Spleen (tissue), 11 donors: ENCODE measurements at regions not wholly inside any gene's neighbourhood (a gene's known extent, or its start where the extent isn't known, plus 50 kb on each side); places are given as distances from the start of the nearest gene placed in this dataset.

ENCODE experiments used
- DNase-seq: peaks from one replicate; pipeline ENCODE4 v3.0.0-alpha.2; 2020
- H3K27ac ChIP-seq, 8 donors: fragments of 200-600 bp; sonication (generic) in 7 of 8; 1 replicate in 4 of 8; 2 replicates in 4 of 8; pipeline versions ENCODE4 v1.5.0 to v1.8.0; 2016 to 2021; ENCODE audit warnings: inconsistent platforms in 4 of 8, mild to moderate bottlenecking in 4 of 8, moderate library complexity in 1 of 8
- H3K27me3 ChIP-seq, 7 donors: fragments of 200-600 bp; sonication (generic) in 6 of 7; replicated peaks in 1 of 7; 1 replicate in 4 of 7; 2 replicates in 3 of 7; pipeline versions ENCODE4 v1.5.0 to v1.8.0; 2016 to 2021; ENCODE audit warnings: inconsistent platforms in 3 of 7, mild to moderate bottlenecking in 1 of 7
- H3K36me3 ChIP-seq, 6 donors: fragments of 200-600 bp; sonication (generic) in 5 of 6; 1 replicate in 4 of 6; 2 replicates in 2 of 6; pipeline versions ENCODE4 v1.5.0 to v1.8.0; 2016 to 2021; ENCODE audit warnings: inconsistent platforms in 2 of 6
- H3K4me1 ChIP-seq, 6 donors: fragments of 200-600 bp; sonication (generic) in 5 of 6; 1 replicate in 3 of 6; 2 replicates in 3 of 6; pipeline versions ENCODE4 v1.5.0 to v1.8.0; 2016 to 2021; ENCODE audit warnings: inconsistent platforms in 3 of 6
- H3K4me3 ChIP-seq, 8 donors: fragments of 200-600 bp; sonication (generic) in 7 of 8; 1 replicate in 4 of 8; 2 replicates in 4 of 8; pipeline versions ENCODE4 v1.5.0 to v1.8.0; 2016 to 2021; ENCODE audit warnings: inconsistent platforms in 4 of 8, mild to moderate bottlenecking in 4 of 8, moderate library complexity in 2 of 8
- H3K9me3 ChIP-seq, 8 donors: fragments of 200-600 bp; sonication (generic) in 7 of 8; 1 replicate in 4 of 8; 2 replicates in 4 of 8; pipeline versions ENCODE4 v1.5.0 to v1.8.0; 2016 to 2021; ENCODE audit warnings: inconsistent platforms in 4 of 8
- POLR2A ChIP-seq, 3 donors: fragments of 450-650 bp; IDR thresholded peaks; one replicate each; pipeline ENCODE4 v1.5.1; 2017; ENCODE audit warnings: antibody characterized with exemption in 3 of 3, mild to moderate bottlenecking in 1 of 3
- POLR2AphosphoS5 ChIP-seq, 3 donors: sonication (generic); formaldehyde crosslinking; IDR thresholded peaks; one replicate each; pipeline ENCODE4 v1.5.1; 2017; ENCODE audit warnings: antibody characterized with exemption in 3 of 3
- WGBS, 5 donors: extraction: QIAGEN DNeasy Blood & Tissue Kit in 3 of 5; methylation state at CpG; one replicate each; pipeline versions ENCODE4 v1.1.5 to v1.1.7; 2013 to 2018; 5-methylcytosine and 5-hydroxymethylcytosine counted together
- intact Hi-C: fragments of 100-400 bp; cut with DNase I; formaldehyde crosslinking; loops from one replicate; pipeline ENCODE4 v1.15.0; 2023; ENCODE audit warnings: low total_unique reads
- TF ChIP-seq, protein P1 (sequence below), 11 experiments: fragments of 200-600 bp in 7 of 11; fragments of 450-650 bp in 4 of 11; sonication (generic) in 4 of 11; IDR thresholded peaks in 8 of 11; conservative IDR thresholded peaks in 3 of 11; 1 replicate in 7 of 11; 2 replicates in 4 of 11; pipeline versions ENCODE4 v1.4.0 to v1.8.0; 2016 to 2021; ENCODE audit warnings: antibody characterized with exemption in 11 of 11, inconsistent platforms in 4 of 11, mild to moderate bottlenecking in 1 of 11
- donor health status: healthy with polysubstance abuse.
- donor health status: DM: no; HTN: no; CAD: no; lungs with moderate emphysema.
- donor health status: DM: no; HTN: no; CAD: no.
- donor health status: Bipolar disorder and iron deficiency.
- donor health status: healthy.
- donor health status: DM: no; HTN: no; CAD: no.
- donor health status: DM: yes; HTN: yes; CAD: no.

DNA sequence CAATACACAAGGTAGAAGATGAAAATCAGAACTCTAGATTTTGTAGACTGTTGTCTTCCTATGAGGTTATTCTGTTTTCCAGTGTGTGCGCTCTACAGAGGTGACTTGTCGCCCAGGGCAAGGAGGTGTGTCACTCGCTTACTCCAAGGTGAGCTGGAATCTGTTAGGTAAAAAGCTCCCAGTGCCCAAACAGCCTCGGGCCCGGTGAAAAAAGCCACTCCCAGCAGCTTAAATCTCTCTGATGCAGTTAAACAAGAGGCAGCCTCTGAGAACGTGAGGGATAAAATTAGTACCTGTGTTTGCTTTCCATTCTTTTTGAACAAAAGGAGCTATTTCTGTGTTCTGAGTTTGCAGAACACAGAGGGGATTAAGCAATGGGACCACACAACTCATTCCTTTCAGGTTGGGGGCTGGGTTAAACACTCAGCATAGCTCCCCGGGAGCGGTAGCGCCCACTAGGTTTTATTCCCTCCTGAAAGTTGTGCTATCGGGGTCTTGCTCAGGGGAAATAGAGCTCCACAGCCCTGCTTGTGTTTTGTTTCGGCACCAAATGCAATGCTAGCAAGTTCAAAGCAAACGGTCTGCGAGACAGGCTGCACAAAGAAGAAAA is 181.2 kb downstream of the FOXA2 start:
- Histone ChIP-seq H3K27ac (peak overlapping the region in 2 of 8 donors; percentile 30 to 38), H3K4me3 (peak overlapping the region in 7 of 8 donors; percentile 10 to 59 (median 27)), H3K36me3 (no peaks in the 10 kb centered on the region), H3K9me3 (no peaks in the 10 kb centered on the region), H3K4me1 (peaks cover 0 to 17% (median 4%) of the 10 kb centered on the region in 6 donors), H3K27me3 (peaks cover 0 to 4% (median 0%) of the 10 kb centered on the region in 7 donors)
- TF ChIP-seq, protein P1, sequence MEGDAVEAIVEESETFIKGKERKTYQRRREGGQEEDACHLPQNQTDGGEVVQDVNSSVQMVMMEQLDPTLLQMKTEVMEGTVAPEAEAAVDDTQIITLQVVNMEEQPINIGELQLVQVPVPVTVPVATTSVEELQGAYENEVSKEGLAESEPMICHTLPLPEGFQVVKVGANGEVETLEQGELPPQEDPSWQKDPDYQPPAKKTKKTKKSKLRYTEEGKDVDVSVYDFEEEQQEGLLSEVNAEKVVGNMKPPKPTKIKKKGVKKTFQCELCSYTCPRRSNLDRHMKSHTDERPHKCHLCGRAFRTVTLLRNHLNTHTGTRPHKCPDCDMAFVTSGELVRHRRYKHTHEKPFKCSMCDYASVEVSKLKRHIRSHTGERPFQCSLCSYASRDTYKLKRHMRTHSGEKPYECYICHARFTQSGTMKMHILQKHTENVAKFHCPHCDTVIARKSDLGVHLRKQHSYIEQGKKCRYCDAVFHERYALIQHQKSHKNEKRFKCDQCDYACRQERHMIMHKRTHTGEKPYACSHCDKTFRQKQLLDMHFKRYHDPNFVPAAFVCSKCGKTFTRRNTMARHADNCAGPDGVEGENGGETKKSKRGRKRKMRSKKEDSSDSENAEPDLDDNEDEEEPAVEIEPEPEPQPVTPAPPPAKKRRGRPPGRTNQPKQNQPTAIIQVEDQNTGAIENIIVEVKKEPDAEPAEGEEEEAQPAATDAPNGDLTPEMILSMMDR (IDR thresholded peaks at IDR 0.05 in 8 of 11, conservative IDR thresholded peaks at IDR 0.05 in 3 of 11): no peak
- no peak for TF ChIP-seq POLR2AphosphoS5 (IDR thresholded peaks at IDR 0.05)
- TF ChIP-seq POLR2A (IDR thresholded peaks at IDR 0.05): no peak
- DNase-seq: no peak
- intact Hi-C loops: no loop called here
- WGBS, 5 donors: 30 to 37% (median 31%) methylated on average over 13 of the region's 13 CpGs

DNA sequence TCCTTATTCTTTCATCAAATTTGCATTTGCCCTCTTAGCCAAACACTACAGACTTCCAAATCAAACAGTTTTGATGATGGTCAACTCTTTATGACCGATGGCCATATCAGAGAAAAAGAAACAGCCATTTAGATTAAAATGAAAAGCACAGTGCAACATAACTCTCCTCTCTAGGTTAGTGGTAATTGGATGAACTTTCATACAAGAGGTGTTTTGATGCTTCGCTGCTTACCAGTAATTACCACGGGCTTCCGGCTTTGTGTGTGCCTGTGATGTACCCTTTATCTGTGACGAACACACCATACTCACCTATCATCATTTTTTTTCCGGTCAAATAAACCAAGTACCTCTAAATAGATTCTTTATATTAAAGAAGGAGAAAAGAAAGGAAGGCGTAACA is 181.8 kb downstream of the FOXA2 start:
- Histone ChIP-seq H3K4me3 (no peak overlapping the region), H3K36me3 (no peaks in the 10 kb centered on the region), H3K4me1 (peaks cover 0 to 17% (median 4%) of the 10 kb centered on the region in 6 donors), H3K27ac (no peak overlapping the region), H3K27me3 (peaks cover 0 to 4% (median 0%) of the 10 kb centered on the region in 7 donors), H3K9me3 (no peaks in the 10 kb centered on the region)
- DNase-seq: no peak
- WGBS, 5 donors: 85 to 94% (median 88%) methylated on average over 7 of the region's 7 CpGs
- intact Hi-C loops: no loop called here
- TF ChIP-seq POLR2A (IDR thresholded peaks at IDR 0.05) (no peak), POLR2AphosphoS5 (IDR thresholded peaks at IDR 0.05) (no peak)
- TF ChIP-seq, protein P1 (IDR thresholded peaks at IDR 0.05 in 8 of 11, conservative IDR thresholded peaks at IDR 0.05 in 3 of 11): no peak

DNA sequence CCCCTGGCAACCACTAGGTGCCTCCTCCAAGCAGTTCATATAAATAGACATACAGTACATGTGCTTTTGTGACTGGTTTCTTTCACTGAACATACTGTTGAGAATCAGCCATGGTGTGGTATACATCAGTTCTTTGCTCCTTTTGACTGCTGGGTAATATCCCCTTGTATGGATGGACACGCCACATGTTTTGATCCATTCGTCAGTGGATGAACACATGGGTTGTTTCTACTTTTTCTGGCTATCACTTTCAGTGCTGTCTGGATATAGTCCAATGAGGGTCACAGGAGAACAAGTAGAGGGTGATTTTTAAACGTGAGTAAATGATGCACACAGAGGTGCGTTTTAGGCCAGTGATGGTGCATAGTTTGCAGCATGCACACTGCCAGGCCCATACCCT is 183.9 kb downstream of the FOXA2 start:
- WGBS, 5 donors: 77 to 90% (median 87%) methylated on average over 4 of the region's 4 CpGs
- Histone ChIP-seq H3K9me3 (no peaks in the 10 kb centered on the region), H3K4me1 (peaks cover 0 to 17% (median 4%) of the 10 kb centered on the region in 6 donors), H3K36me3 (no peaks in the 10 kb centered on the region), H3K27me3 (peaks cover 0 to 4% (median 0%) of the 10 kb centered on the region in 7 donors), H3K27ac (no peak overlapping the region), H3K4me3 (no peak overlapping the region)
- intact Hi-C loops: no loop called here
- DNase-seq: no peak
- TF ChIP-seq POLR2AphosphoS5 (IDR thresholded peaks at IDR 0.05) (no peak), POLR2A (IDR thresholded peaks at IDR 0.05) (no peak)
- TF ChIP-seq, protein P1 (IDR thresholded peaks at IDR 0.05 in 8 of 11, conservative IDR thresholded peaks at IDR 0.05 in 3 of 11): no peak

DNA sequence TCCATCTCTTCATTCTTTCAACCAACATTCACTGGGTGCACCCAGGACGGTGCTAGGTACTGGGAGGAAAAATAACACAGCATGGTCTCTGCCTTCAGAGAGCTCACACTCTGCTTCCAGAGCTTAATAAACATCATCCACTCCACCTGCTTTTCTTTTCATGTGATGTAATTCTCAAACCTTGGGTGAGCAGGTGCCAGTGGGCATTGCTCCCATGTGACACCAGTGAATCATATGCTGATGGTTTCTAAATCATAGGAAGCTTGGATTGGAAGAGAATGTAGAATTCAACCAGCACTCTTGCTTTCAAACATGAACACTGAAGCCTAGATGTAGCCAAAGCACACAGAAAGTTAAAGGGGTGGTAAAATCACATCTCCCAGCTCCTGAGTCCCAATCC is 189.8 kb downstream of the FOXA2 start:
- Histone ChIP-seq H3K36me3 (no peaks in the 10 kb centered on the region), H3K4me3 (no peak overlapping the region), H3K27me3 (peaks cover 0 to 13% (median 0%) of the 10 kb centered on the region in 7 donors), H3K27ac (no peak overlapping the region), H3K4me1 (no peaks in the 10 kb centered on the region), H3K9me3 (no peaks in the 10 kb centered on the region)
- TF ChIP-seq, protein P1 (IDR thresholded peaks at IDR 0.05 in 8 of 11, conservative IDR thresholded peaks at IDR 0.05 in 3 of 11): no peak
- TF ChIP-seq POLR2A (IDR thresholded peaks at IDR 0.05): no peak
- TF ChIP-seq POLR2AphosphoS5 (IDR thresholded peaks at IDR 0.05): no peak
- intact Hi-C loops: no loop called here
- WGBS, 5 donors: 68 to 86% (median 80%) methylated on average over 1 of the region's 1 CpG
- no peak for DNase-seq
